Karpas-422 (cell line): ENCODE measurements at regions not wholly inside any gene's neighbourhood (a gene's known extent, or its start where the extent isn't known, plus 50 kb on each side); places are given as distances from the start of the nearest gene placed in this dataset.

ENCODE experiments used
- DNase-seq: peaks from one replicate; pipeline ENCODE4 v3.0.0-alpha.2; 2015
- H2AFZ ChIP-seq: fragments of 200-600 bp; sonication (generic); 2 replicates; pipeline ENCODE4 v1.6.1; 2014; ENCODE audit warnings: antibody characterized with exemption, low read length, mixed read lengths
- H3K27ac ChIP-seq: fragments of 200-600 bp; sonication (generic); 2 replicates; pipeline ENCODE4 v1.5.1; 2014; ENCODE audit warnings: mild to moderate bottlenecking, low read length, moderate library complexity
- H3K27me3 ChIP-seq: fragments of 200-600 bp; sonication (generic); 2 replicates; pipeline ENCODE4 v1.6.1; 2014; ENCODE audit warnings: low read length, mixed read lengths
- H3K36me3 ChIP-seq: fragments of 200-600 bp; sonication (generic); 2 replicates; pipeline ENCODE4 v1.6.1; 2014; ENCODE audit warnings: low read length, mixed read lengths; ENCODE audit not compliant: insufficient read depth
- H3K4me1 ChIP-seq: fragments of 200-600 bp; sonication (generic); 2 replicates; pipeline ENCODE4 v1.6.1; 2014; ENCODE audit warnings: mild to moderate bottlenecking, low read length, mixed read lengths
- H3K4me2 ChIP-seq: fragments of 200-600 bp; sonication (generic); 2 replicates; pipeline ENCODE4 v1.6.1; 2014; ENCODE audit warnings: low read length, low read depth, mild to moderate bottlenecking; ENCODE audit not compliant: poor library complexity, severe bottlenecking
- H3K4me3 ChIP-seq: fragments of 200-600 bp; sonication (generic); 2 replicates; pipeline ENCODE4 v1.5.1; 2014; ENCODE audit warnings: mild to moderate bottlenecking, antibody characterized with exemption, low read length, mixed read lengths
- H3K79me2 ChIP-seq: fragments of 200-600 bp; sonication (generic); 2 replicates; pipeline ENCODE4 v1.6.1; 2014; ENCODE audit warnings: mild to moderate bottlenecking, low read length, mixed read lengths
- H3K9ac ChIP-seq: fragments of 200-600 bp; sonication (generic); 2 replicates; pipeline ENCODE4 v1.6.0; 2014; ENCODE audit warnings: low read length
- H3K9me2 ChIP-seq: fragments of 200-600 bp; sonication (generic), shearing (Covaris generic); replicated peaks from 2 replicates; pipeline ENCODE4 v1.6.0; 2014; ENCODE audit warnings: mild to moderate bottlenecking, low read length, moderate library complexity; ENCODE audit not compliant: insufficient read depth
- H3K9me3 ChIP-seq: fragments of 300-700, 200-600 bp; sonication (generic); 2 replicates; pipeline ENCODE4 v1.6.1; 2014; ENCODE audit warnings: low read length, mixed read lengths
- H4K20me1 ChIP-seq: fragments of 200-600 bp; sonication (generic); 2 replicates; pipeline ENCODE4 v1.6.1; 2014; ENCODE audit warnings: mild to moderate bottlenecking, antibody characterized with exemption, low read length, low read depth; ENCODE audit not compliant: insufficient read depth

DNA sequence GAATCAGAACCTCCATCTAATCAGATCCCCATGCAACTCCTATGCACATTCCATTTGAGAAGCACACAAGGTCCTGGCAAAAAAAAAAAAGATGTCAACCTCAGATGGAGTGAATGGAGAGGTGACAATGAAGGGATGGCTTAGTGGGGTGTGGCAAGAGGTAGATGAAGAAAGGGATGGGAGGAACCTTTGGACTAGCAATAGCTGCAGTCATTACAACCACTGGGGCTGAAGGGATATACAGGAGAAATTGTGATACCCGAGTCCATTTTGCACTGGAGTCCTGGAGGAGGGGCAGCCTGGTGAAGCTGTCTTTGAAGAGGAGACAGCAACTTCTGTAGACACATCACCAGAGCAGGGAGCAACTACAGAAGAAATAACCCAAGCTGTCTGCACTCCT, 219.6 kb downstream of the ENC1 start:
- Histone ChIP-seq H3K4me1 (no peaks in the 10 kb centered on the region), H3K9me3 (no peaks in the 10 kb centered on the region), H3K27me3 (no peaks in the 10 kb centered on the region), H4K20me1 (no peaks in the 10 kb centered on the region), H3K4me3 (no peak overlapping the region), H2AFZ (no peak overlapping the region), H3K79me2 (no peaks in the 10 kb centered on the region), H3K36me3 (no peaks in the 10 kb centered on the region), H3K9ac (no peak overlapping the region), H3K27ac (no peak overlapping the region), H3K9me2 (no peaks in the 10 kb centered on the region), H3K4me2 (no peak overlapping the region)
- no peak for DNase-seq

DNA sequence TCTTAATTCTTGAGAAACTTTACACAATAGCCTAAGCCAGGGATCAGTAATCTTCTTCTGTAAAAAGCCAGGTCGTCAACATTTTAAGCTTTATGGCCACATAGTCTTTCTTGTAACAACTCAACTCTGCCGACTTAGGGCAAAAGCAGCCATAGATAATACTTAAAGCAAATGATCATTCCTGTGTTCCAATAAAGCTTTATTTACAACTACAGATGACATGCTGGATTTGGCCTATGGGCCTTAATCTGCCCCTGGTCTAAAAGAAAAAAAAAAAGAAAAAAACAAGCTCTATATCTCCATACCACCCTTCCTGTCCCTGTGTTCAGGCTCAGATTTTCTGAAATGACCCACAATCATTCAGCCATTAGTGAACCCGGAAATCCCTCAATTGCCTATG, 220.3 kb downstream of the ENC1 start:
- Histone ChIP-seq H3K4me1 (no peaks in the 10 kb centered on the region), H3K27me3 (no peaks in the 10 kb centered on the region), H3K4me2 (no peak overlapping the region)

DNA sequence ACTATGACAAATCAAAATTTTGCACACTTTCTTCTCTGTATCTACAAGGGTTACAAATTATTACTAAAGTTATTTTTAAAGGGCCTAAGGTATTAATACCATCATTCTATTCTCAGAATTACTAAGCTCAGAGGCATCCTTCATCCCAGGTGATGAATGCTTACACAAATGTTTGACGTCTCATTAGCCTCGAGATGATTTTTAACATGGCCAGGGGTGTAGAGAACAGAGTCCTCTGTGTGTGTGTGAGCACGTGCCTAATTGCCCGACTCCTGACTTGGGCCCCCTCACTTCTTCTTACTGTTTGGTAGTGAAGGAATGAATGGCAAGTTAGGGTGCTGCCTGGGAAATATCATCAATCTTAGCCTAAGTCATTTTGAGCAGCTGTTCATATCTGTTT, 221.1 kb downstream of the ENC1 start:
- no peaks in the 10 kb centered on the region for H3K4me1 ChIP-seq
- H3K4me2 ChIP-seq = no peak overlapping the region
- H3K36me3 ChIP-seq = no peaks in the 10 kb centered on the region
- H3K79me2 ChIP-seq = no peaks in the 10 kb centered on the region
- no peak overlapping the region for H3K4me3 ChIP-seq
- H3K9me3 ChIP-seq = no peaks in the 10 kb centered on the region
- H3K9me2 ChIP-seq = no peaks in the 10 kb centered on the region
- no peak overlapping the region for H2AFZ ChIP-seq
- no peak for DNase-seq
- H3K27me3 ChIP-seq = no peaks in the 10 kb centered on the region
- H3K9ac ChIP-seq = no peak overlapping the region
- no peaks in the 10 kb centered on the region for H4K20me1 ChIP-seq
- H3K27ac ChIP-seq = no peak overlapping the region

More for the DNA sequence above, 220.3 kb downstream of the ENC1 start:
- Histone ChIP-seq H3K9me2 (no peaks in the 10 kb centered on the region), H3K9ac (no peak overlapping the region), H3K79me2 (no peaks in the 10 kb centered on the region), H3K36me3 (no peaks in the 10 kb centered on the region), H3K9me3 (no peaks in the 10 kb centered on the region), H4K20me1 (no peaks in the 10 kb centered on the region), H2AFZ (no peak overlapping the region), H3K27ac (no peak overlapping the region), H3K4me3 (no peak overlapping the region)
- no peak for DNase-seq

DNA sequence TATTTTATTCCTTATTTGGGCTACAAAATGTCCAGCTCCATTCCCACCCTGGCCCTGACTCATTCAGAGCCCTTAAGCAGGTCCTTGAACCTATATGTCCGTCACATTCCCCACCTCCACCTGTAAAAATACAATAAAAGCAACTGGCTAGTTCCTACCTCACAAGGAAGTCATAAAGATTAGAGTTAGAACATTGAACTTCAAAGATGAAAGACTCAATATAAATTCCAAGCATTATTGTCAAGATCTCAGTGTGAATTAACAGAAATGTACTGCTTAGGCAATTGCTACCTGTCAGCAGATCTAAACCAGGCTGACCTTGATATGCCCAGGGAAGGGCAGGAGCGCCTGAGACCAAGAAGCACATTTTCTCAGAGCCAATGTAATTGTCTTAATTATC, 221.8 kb downstream of the ENC1 start:
- Histone ChIP-seq H3K4me3 (no peak overlapping the region), H2AFZ (no peak overlapping the region), H4K20me1 (no peaks in the 10 kb centered on the region), H3K27ac (no peak overlapping the region), H3K4me2 (no peak overlapping the region), H3K9me3 (no peaks in the 10 kb centered on the region), H3K9ac (no peak overlapping the region), H3K27me3 (no peaks in the 10 kb centered on the region), H3K36me3 (no peaks in the 10 kb centered on the region), H3K79me2 (no peaks in the 10 kb centered on the region), H3K4me1 (no peaks in the 10 kb centered on the region), H3K9me2 (no peaks in the 10 kb centered on the region)
- DNase-seq = no peak

DNA sequence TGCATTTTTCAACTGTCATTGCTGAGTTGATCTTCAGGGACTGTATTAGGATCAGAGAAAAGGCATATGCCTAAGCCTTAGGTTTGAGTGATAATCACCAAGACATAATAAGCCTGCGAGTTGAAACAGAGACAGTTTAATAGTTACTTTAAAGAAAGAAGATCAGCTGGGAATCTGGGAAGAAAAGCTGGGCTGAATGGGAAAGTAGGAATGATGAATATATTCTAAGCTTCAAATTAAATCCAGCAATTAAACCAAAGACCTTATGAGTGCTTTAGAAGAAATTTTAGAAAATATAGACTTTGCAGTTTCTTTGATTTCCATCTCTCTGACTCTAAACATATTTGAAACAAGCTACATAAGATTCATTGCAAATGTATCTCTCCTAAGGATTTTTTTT, 222.3 kb downstream of the ENC1 start:
- Histone ChIP-seq H2AFZ (no peak overlapping the region), H3K4me3 (no peak overlapping the region), H3K9ac (no peak overlapping the region), H3K27me3 (no peaks in the 10 kb centered on the region), H4K20me1 (no peaks in the 10 kb centered on the region), H3K4me1 (no peaks in the 10 kb centered on the region), H3K9me2 (no peaks in the 10 kb centered on the region), H3K79me2 (no peaks in the 10 kb centered on the region), H3K9me3 (no peaks in the 10 kb centered on the region), H3K4me2 (no peak overlapping the region), H3K27ac (no peak overlapping the region), H3K36me3 (no peaks in the 10 kb centered on the region)
- no peak for DNase-seq

DNA sequence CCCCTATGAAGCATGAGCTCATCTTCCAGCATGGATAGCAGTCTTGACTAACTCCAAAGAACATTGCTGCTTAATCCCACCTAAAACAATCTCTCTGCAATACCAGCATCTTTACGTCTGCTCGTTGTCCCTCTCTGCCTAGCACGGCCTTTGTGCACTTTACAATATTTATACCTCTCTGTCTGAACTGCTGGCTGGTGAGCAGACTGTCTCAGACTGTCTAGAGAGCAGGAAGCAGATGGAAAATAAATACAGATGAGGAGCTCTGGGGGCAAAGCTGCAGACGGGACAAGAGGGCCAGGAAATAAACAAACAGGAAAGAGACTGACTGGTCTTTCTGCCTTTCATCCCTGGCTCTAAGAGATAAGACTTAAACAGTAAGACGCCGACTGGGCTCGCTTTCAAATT, 224.8 kb downstream of the ENC1 start:
- Histone ChIP-seq H3K9me2 (no peaks in the 10 kb centered on the region), H3K4me2 (no peak overlapping the region), H3K27ac (no peak overlapping the region), H3K79me2 (no peaks in the 10 kb centered on the region), H3K9me3 (no peaks in the 10 kb centered on the region), H3K9ac (no peak overlapping the region), H3K4me1 (no peaks in the 10 kb centered on the region), H3K36me3 (no peaks in the 10 kb centered on the region), H2AFZ (no peak overlapping the region), H3K27me3 (no peaks in the 10 kb centered on the region), H4K20me1 (no peaks in the 10 kb centered on the region), H3K4me3 (no peak overlapping the region)
- no peak for DNase-seq

DNA sequence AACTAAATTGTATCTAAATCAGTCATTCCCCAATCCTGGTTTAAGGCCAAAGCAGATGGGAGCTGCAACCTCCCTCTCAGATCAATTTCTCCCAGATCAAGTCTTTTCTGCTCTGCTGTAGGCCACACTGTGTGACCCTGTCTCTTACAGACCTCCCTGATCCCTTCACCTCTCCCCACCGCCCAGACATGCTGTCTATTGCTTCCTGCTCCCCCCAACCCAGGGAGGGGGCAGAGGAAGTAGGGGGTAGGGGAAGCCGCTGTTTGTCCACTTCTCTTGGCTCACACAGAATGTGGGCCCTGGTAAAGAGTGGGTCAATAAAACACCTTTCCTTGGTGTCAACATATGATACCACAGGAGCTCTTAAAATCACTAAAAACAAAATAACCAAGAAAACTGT, 226.3 kb downstream of the ENC1 start:
- H2AFZ ChIP-seq = no peak overlapping the region
- H3K79me2 ChIP-seq = no peaks in the 10 kb centered on the region
- H3K27me3 ChIP-seq = no peaks in the 10 kb centered on the region
- H3K9ac ChIP-seq = no peak overlapping the region
- H3K9me3 ChIP-seq = no peaks in the 10 kb centered on the region
- no peaks in the 10 kb centered on the region for H3K9me2 ChIP-seq
- H3K36me3 ChIP-seq = no peaks in the 10 kb centered on the region
- H3K4me2 ChIP-seq = no peak overlapping the region
- H3K4me3 ChIP-seq = no peak overlapping the region
- H4K20me1 ChIP-seq = no peaks in the 10 kb centered on the region
- H3K4me1 ChIP-seq = no peaks in the 10 kb centered on the region
- no peak for DNase-seq
- no peak overlapping the region for H3K27ac ChIP-seq

DNA sequence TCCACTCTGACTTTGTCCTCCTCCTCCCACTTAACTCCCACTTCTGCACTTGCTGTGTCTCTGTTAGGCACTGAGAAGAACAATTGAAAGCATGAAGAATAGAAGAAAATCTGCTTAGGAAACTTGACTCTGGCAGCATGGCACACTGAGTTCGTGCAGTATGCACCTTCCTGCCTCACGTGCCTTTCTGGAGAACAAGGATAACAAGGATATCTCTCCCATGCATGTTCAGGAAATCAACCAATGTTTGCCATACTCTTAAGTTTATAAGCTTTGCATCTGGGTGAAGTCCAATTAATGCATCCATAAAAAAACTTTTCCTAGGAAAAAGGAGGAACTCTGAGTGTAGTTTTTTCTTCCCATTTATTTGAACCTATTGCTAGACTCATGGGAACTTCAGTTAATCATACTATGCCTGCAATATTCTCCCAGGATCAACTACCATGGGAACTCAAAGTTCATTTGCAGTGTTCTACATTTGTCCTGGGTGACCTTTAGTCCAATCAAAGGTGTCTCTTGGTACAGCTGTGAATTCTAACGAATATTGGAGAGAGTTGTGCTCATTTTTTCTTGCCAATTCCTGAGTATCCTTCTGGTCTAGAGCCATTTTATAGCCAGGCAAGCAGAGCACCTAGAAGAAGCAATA, 227.0 kb downstream of the ENC1 start:
- H3K79me2 ChIP-seq = no peaks in the 10 kb centered on the region
- no peak overlapping the region for H3K9ac ChIP-seq
- H3K4me1 ChIP-seq = no peaks in the 10 kb centered on the region
- no peak overlapping the region for H3K4me2 ChIP-seq
- no peak overlapping the region for H3K4me3 ChIP-seq
- no peak for DNase-seq
- no peaks in the 10 kb centered on the region for H3K36me3 ChIP-seq
- H3K9me2 ChIP-seq = no peaks in the 10 kb centered on the region
- no peaks in the 10 kb centered on the region for H4K20me1 ChIP-seq
- no peak overlapping the region for H3K27ac ChIP-seq
- H3K9me3 ChIP-seq = no peaks in the 10 kb centered on the region
- no peaks in the 10 kb centered on the region for H3K27me3 ChIP-seq
- H2AFZ ChIP-seq = no peak overlapping the region

DNA sequence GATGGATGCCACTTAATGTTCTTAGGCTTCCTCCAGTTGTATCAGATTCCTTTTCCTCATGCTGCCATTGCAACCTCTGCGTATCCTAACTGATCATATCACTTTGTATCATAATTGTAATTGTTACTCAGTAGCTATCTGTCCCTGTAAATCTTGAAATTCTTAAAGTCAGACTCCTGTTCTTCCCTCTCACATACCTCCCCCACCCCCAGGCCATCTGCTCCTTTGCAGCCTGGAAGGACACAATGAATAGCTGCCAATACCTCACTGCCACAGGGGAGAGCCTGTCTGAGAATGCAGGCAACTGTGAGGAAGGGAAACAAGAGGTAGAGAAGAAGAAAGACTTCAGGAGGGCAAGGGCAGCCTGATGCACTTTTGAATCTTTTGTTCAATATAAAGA, 228.5 kb downstream of the ENC1 start:
- Histone ChIP-seq H3K79me2 (no peaks in the 10 kb centered on the region), H3K36me3 (no peaks in the 10 kb centered on the region), H3K9ac (no peak overlapping the region), H3K9me2 (no peaks in the 10 kb centered on the region), H4K20me1 (no peaks in the 10 kb centered on the region), H3K27me3 (no peaks in the 10 kb centered on the region), H3K9me3 (no peaks in the 10 kb centered on the region), H3K4me1 (no peaks in the 10 kb centered on the region), H3K4me2 (no peak overlapping the region), H3K4me3 (no peak overlapping the region), H2AFZ (no peak overlapping the region), H3K27ac (no peak overlapping the region)
- no peak for DNase-seq
